Panc1 (cell line): ENCODE measurements at regions not wholly inside any gene's neighbourhood (a gene's known extent, or its start where the extent isn't known, plus 50 kb on each side); places are given as distances from the start of the nearest gene placed in this dataset.

ENCODE experiments used
- POLR2AphosphoS5 ChIP-seq: IDR thresholded peaks from 2 replicates; pipeline ENCODE4 v1.6.1; 2012; ENCODE audit warnings: mild to moderate bottlenecking, low read depth, low read length, moderate library complexity
- TF ChIP-seq, protein P1 (sequence below): fragments of 450-650 bp; IDR thresholded peaks from 2 replicates; pipeline ENCODE4 v1.5.1; 2017; ENCODE audit warnings: mild to moderate bottlenecking
- TF ChIP-seq, protein P2 (sequence below), 2 experiments: IDR thresholded peaks; 2 replicates each; pipeline ENCODE4 v1.6.1; 2011 to 2012; ENCODE audit warnings: low read depth in 2 of 2, control low read depth in 1 of 2, low read length in 1 of 2, mild to moderate bottlenecking in 1 of 2, moderate library complexity in 1 of 2; ENCODE audit not compliant: insufficient read depth in 1 of 2

DNA sequence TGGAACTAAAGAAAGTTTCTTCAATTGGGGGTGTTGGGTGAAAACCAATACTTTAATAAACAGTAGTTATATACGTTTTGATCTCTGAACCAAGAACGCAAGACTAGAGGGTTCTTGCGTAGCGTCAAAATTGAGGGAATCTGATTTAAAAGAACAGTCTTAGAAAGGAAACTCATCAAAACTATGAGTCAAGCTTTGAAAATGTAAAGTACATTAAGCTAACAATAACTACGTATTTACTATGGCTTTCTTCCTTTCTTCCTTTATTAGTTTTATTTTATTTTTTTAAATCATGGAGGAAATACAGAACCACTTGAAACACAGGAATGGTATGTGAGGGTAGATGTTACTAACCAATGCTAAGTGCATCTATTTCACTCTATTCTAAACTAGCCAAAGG, 287.0 kb upstream of the RSPO3 start:
- TF ChIP-seq, protein P1, sequence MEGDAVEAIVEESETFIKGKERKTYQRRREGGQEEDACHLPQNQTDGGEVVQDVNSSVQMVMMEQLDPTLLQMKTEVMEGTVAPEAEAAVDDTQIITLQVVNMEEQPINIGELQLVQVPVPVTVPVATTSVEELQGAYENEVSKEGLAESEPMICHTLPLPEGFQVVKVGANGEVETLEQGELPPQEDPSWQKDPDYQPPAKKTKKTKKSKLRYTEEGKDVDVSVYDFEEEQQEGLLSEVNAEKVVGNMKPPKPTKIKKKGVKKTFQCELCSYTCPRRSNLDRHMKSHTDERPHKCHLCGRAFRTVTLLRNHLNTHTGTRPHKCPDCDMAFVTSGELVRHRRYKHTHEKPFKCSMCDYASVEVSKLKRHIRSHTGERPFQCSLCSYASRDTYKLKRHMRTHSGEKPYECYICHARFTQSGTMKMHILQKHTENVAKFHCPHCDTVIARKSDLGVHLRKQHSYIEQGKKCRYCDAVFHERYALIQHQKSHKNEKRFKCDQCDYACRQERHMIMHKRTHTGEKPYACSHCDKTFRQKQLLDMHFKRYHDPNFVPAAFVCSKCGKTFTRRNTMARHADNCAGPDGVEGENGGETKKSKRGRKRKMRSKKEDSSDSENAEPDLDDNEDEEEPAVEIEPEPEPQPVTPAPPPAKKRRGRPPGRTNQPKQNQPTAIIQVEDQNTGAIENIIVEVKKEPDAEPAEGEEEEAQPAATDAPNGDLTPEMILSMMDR, result no peak
- no peak for TF ChIP-seq POLR2AphosphoS5
- TF ChIP-seq, protein P2, sequence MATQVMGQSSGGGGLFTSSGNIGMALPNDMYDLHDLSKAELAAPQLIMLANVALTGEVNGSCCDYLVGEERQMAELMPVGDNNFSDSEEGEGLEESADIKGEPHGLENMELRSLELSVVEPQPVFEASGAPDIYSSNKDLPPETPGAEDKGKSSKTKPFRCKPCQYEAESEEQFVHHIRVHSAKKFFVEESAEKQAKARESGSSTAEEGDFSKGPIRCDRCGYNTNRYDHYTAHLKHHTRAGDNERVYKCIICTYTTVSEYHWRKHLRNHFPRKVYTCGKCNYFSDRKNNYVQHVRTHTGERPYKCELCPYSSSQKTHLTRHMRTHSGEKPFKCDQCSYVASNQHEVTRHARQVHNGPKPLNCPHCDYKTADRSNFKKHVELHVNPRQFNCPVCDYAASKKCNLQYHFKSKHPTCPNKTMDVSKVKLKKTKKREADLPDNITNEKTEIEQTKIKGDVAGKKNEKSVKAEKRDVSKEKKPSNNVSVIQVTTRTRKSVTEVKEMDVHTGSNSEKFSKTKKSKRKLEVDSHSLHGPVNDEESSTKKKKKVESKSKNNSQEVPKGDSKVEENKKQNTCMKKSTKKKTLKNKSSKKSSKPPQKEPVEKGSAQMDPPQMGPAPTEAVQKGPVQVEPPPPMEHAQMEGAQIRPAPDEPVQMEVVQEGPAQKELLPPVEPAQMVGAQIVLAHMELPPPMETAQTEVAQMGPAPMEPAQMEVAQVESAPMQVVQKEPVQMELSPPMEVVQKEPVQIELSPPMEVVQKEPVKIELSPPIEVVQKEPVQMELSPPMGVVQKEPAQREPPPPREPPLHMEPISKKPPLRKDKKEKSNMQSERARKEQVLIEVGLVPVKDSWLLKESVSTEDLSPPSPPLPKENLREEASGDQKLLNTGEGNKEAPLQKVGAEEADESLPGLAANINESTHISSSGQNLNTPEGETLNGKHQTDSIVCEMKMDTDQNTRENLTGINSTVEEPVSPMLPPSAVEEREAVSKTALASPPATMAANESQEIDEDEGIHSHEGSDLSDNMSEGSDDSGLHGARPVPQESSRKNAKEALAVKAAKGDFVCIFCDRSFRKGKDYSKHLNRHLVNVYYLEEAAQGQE (IDR thresholded peaks at IDR 0.05; ENCODE audit: insufficient read depth in 1 of 2, low read depth in 2 of 2, low read length in 1 of 2), result no peak
